Tibial artery (tissue), 4 donors: ENCODE measurements at regions not wholly inside any gene's neighbourhood (a gene's known extent, or its start where the extent isn't known, plus 50 kb on each side); places are given as distances from the start of the nearest gene placed in this dataset.

Source experiments
- DNase-seq, 2 donors: peaks; one replicate each; pipeline ENCODE4 v3.0.0-alpha.2; 2019
- H3K27ac ChIP-seq, 2 donors: fragments of 200-600 bp; sonication (generic) in 1 of 2; 1 replicate in 1 of 2; 2 replicates in 1 of 2; pipeline ENCODE4 v1.5.1; 2018 to 2019; ENCODE audit warnings: mild to moderate bottlenecking in 1 of 2
- H3K27me3 ChIP-seq, 2 donors: fragments of 200-600 bp; sonication (generic) in 1 of 2; one replicate each; pipeline versions ENCODE4 v1.5.1 to v1.6.0; 2016 to 2019
- H3K36me3 ChIP-seq, 3 donors: fragments of 200-600 bp; sonication (generic) in 2 of 3; one replicate each; pipeline ENCODE4 v1.5.1; 2016 to 2019; ENCODE audit warnings: mild to moderate bottlenecking in 2 of 3
- H3K4me1 ChIP-seq, 4 donors: fragments of 200-600 bp; sonication (generic) in 2 of 4; 1 replicate in 3 of 4; 2 replicates in 1 of 4; pipeline ENCODE4 v1.5.1; 2016 to 2019
- H3K4me3 ChIP-seq, 2 donors: fragments of 200-600 bp; sonication (generic) in 1 of 2; 1 replicate in 1 of 2; 2 replicates in 1 of 2; pipeline ENCODE4 v1.5.1; 2018 to 2019; ENCODE audit warnings: mild to moderate bottlenecking in 2 of 2
- H3K9me3 ChIP-seq, 3 donors: fragments of 200-600 bp; sonication (generic) in 1 of 3; one replicate each; pipeline ENCODE4 v1.5.1; 2016 to 2019
- CTCF ChIP-seq, 2 experiments: fragments of 200-600 bp in 1 of 2; fragments of 450-650 bp in 1 of 2; IDR thresholded peaks; one replicate each; pipeline ENCODE4 v1.5.1; 2017 to 2019; ENCODE audit warnings: antibody characterized with exemption in 2 of 2, mild to moderate bottlenecking in 1 of 2, moderate library complexity in 1 of 2
- intact Hi-C: fragments of 100-400 bp; cut with DNase I; formaldehyde crosslinking; loops from one replicate; pipeline ENCODE4 v1.15.0; 2023; ENCODE audit warnings: low total_unique reads

DNA sequence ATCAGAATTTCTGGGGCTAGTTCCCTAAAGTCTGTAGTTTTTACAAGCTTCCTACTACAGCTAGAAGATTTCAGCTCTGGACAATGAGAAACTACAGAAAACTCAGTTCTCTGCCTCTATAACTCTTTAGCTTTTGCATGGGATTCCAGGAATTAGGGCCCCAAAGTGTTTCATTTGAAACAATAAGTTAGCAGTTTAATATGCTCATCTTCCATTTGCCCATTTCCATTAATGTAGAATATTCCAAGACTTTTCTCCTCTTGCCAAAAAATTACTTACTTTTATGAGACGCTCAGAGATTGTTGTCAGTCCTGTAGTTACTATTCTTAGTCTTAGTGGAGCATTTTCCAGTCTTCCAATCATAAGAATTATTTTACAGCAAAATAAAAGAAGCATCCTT is 719.9 kb downstream of the ADGRL2 start:
- H3K27ac ChIP-seq: no peak overlapping the region
- TF ChIP-seq CTCF (IDR thresholded peaks at IDR 0.05): no peak
- H3K36me3 ChIP-seq: no peaks in the 10 kb centered on the region
- H3K4me1 ChIP-seq: no peaks in the 10 kb centered on the region
- no peaks in the 10 kb centered on the region for H3K9me3 ChIP-seq
- H3K27me3 ChIP-seq: no peaks in the 10 kb centered on the region
- intact Hi-C loops: no loop called here
- H3K4me3 ChIP-seq: no peak overlapping the region
- DNase-seq: no peak

DNA sequence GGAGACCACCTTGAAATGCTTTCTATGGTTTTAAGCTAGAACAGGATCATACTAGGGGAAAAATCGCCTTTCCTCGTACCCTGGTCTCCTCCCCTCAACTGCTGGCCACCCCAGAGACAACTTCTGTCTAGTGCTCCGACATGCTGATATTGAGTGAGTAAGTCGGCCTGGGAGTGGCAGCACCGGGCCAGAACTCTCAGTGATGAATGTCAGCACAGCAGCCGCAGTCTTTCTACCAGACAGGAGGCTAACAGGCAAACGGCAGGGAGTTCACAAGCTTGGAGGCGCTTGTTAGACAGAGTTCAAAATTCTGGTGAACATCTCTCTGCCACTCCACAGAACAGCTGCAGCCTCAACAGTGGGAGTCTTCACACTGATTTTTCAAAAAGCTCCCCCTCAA is 716.9 kb downstream of the ADGRL2 start:
- Histone ChIP-seq H3K27ac (no peak overlapping the region), H3K9me3 (no peaks in the 10 kb centered on the region), H3K27me3 (no peaks in the 10 kb centered on the region), H3K4me1 (no peaks in the 10 kb centered on the region), H3K4me3 (no peak overlapping the region), H3K36me3 (no peaks in the 10 kb centered on the region)
- intact Hi-C loops: no loop called here
- peak in 1 of 2 experiments; percentile 21 for TF ChIP-seq CTCF (IDR thresholded peaks at IDR 0.05)
- DNase-seq: peak; percentile 61 to 67

- Histone ChIP-seq H3K4me3 (no peak overlapping the region), H3K27ac (no peak overlapping the region), H3K4me1 (no peaks in the 10 kb centered on the region), H3K36me3 (no peaks in the 10 kb centered on the region), H3K9me3 (no peaks in the 10 kb centered on the region), H3K27me3 (no peaks in the 10 kb centered on the region)
- intact Hi-C loops: no loop called here
- TF ChIP-seq CTCF (IDR thresholded peaks at IDR 0.05): no peak
- no peak for DNase-seq
Observed at GRCh38 chr1:82515650-82516049, 714.9 kb downstream of the ADGRL2 start.

DNA sequence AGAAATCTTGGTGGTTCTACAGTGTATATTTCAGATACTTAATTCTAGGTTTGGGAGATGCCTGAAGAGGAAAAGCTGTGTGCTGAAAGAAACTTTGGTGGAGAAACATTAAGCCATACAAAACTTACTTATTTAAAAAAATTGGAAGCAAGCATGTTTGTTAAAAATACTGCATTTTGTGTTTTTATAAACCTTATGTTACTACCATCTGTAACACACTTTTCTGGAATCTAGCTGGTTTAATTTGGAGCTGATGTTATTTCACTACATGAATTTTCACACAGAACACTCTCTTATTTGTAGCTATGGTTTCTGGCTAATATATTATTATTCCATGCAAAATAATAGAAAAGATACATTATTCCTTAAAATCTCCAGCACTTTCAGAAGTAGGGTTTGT is 710.7 kb downstream of the ADGRL2 start:
- no peak for TF ChIP-seq CTCF (IDR thresholded peaks at IDR 0.05)
- Histone ChIP-seq H3K36me3 (no peaks in the 10 kb centered on the region), H3K4me3 (no peak overlapping the region), H3K4me1 (no peaks in the 10 kb centered on the region), H3K27ac (no peak overlapping the region), H3K27me3 (no peaks in the 10 kb centered on the region), H3K9me3 (no peaks in the 10 kb centered on the region)
- no peak for DNase-seq
- intact Hi-C loops: no loop called here

DNA sequence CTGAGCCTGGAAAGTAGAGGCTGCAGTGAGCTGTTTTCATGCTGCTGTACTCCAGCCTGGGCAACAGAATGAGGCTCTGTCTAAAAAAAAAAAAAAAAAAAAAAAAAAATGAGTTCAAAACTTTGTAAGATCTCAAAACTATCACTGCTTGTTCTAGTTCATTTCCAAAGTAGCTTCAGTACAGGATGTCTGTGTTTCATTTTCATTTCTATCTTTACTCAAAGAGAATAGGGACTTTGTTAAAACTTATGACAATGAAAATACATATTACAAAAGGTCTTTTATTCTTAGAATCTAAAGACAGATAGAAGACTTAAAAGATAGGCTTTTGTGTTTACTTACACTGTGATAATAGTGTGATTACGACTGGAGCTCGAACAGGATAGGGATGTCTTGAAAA is 709.7 kb downstream of the ADGRL2 start:
- Histone ChIP-seq H3K4me3 (no peak overlapping the region), H3K36me3 (no peaks in the 10 kb centered on the region), H3K27ac (no peak overlapping the region), H3K27me3 (no peaks in the 10 kb centered on the region), H3K4me1 (peaks cover 0 to 7% (median 0%) of the 10 kb centered on the region in 4 donors), H3K9me3 (no peaks in the 10 kb centered on the region)
- DNase-seq: no peak
- TF ChIP-seq CTCF (IDR thresholded peaks at IDR 0.05): no peak
- intact Hi-C loops: no loop called here

DNA sequence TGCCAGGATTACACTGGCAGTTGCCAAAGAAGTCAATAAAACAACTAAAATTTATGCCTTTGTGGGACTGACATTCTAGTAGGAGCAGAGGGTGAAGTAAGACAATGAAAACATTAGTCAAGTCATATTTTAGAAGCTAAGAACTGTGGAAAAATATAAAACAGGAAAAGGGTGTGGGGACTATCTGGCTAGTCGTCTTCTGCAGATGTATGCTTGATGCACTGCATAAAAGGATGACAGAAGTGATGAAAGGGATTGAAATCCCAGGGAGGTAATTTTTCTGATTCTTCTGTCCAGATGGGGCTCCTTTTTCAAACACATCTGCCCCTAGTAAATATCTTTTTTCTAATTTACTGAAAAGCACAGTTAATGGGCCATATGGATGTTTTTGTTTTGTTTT is 706.3 kb downstream of the ADGRL2 start:
- no peak for TF ChIP-seq CTCF (IDR thresholded peaks at IDR 0.05)

More for the DNA sequence above, 706.3 kb downstream of the ADGRL2 start:
- peaks cover 0 to 29% (median 5%) of the 10 kb centered on the region in 4 donors for H3K4me1 ChIP-seq
- no peak overlapping the region for H3K27ac ChIP-seq
- H3K27me3 ChIP-seq: no peaks in the 10 kb centered on the region
- H3K36me3 ChIP-seq: no peaks in the 10 kb centered on the region
- DNase-seq: no peak
- no peaks in the 10 kb centered on the region for H3K9me3 ChIP-seq
- intact Hi-C loops: no loop called here
- H3K4me3 ChIP-seq: no peak overlapping the region
